Skeletal muscle tissue (tissue), 3 donors: ENCODE measurements at regions not wholly inside any gene's neighbourhood (a gene's known extent, or its start where the extent isn't known, plus 50 kb on each side); places are given as distances from the start of the nearest gene placed in this dataset.

Experiments used
- H3K27ac ChIP-seq: one replicate; pipeline ENCODE4 v1.7.0; 2013; ENCODE audit warnings: mild to moderate bottlenecking, low read depth, low read length, inconsistent platforms
- H3K27me3 ChIP-seq, 3 donors: one replicate each; pipeline ENCODE4 v1.7.0; 2013; ENCODE audit warnings: low read length in 3 of 3; ENCODE audit not compliant: control insufficient read depth in 3 of 3, insufficient read depth in 3 of 3
- H3K36me3 ChIP-seq, 3 donors: one replicate each; pipeline ENCODE4 v1.7.0; 2013; ENCODE audit warnings: low read length in 3 of 3; ENCODE audit not compliant: control insufficient read depth in 3 of 3, insufficient read depth in 3 of 3
- H3K4me1 ChIP-seq, 3 donors: one replicate each; pipeline ENCODE4 v1.7.0; 2013; ENCODE audit warnings: low read length in 3 of 3, mild to moderate bottlenecking in 3 of 3; ENCODE audit not compliant: control insufficient read depth in 3 of 3, insufficient read depth in 3 of 3
- H3K4me3 ChIP-seq, 3 donors: one replicate each; pipeline ENCODE4 v1.7.0; 2013; ENCODE audit warnings: low read length in 3 of 3
- H3K9ac ChIP-seq, 3 donors: one replicate each; pipeline ENCODE4 v1.7.0; 2013; ENCODE audit warnings: low read length in 3 of 3, mild to moderate bottlenecking in 3 of 3, moderate library complexity in 2 of 3, low read depth in 1 of 3
- H3K9me3 ChIP-seq, 3 donors: one replicate each; pipeline ENCODE4 v1.7.0; 2013; ENCODE audit warnings: low read length in 3 of 3; ENCODE audit not compliant: control insufficient read depth in 3 of 3
- donor health status: Osteomylitis.

GRCh38 chr5:91641730-91642350, 258.7 kb upstream of the ARRDC3 start:
- H3K27ac ChIP-seq = no peak overlapping the region
- H3K9me3 ChIP-seq = no peaks in the 10 kb centered on the region
- H3K4me3 ChIP-seq = no peak overlapping the region
- H3K9ac ChIP-seq = no peak overlapping the region
- no peaks in the 10 kb centered on the region for H3K36me3 ChIP-seq
- H3K27me3 ChIP-seq = no peaks in the 10 kb centered on the region
- no peaks in the 10 kb centered on the region for H3K4me1 ChIP-seq

DNA sequence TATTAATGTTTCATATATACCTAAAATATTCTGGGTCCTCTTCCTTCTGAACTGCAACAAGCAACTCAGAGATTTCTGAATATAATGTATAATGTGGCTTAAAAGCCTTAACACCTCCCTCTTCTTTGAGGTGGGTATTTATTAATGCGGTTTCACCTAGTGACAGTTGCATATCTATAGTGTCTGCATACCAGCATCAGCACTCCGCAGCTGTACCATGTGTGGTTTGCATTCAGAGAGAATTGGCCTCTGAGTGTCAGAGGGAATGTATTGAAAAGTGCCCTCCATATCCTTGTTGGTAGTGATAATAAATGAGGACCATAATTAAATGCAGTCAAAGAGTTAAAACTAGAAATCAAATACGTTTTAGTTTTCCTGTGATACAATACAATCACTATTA, 256.6 kb upstream of the ARRDC3 start:
- H3K9me3 ChIP-seq = no peaks in the 10 kb centered on the region
- H3K36me3 ChIP-seq = no peaks in the 10 kb centered on the region
- no peaks in the 10 kb centered on the region for H3K27me3 ChIP-seq
- H3K27ac ChIP-seq = no peak overlapping the region
- H3K4me1 ChIP-seq = no peaks in the 10 kb centered on the region
- no peak overlapping the region for H3K4me3 ChIP-seq
- H3K9ac ChIP-seq = no peak overlapping the region

- Histone ChIP-seq H3K36me3 (no peaks in the 10 kb centered on the region), H3K4me1 (no peaks in the 10 kb centered on the region), H3K9ac (no peak overlapping the region), H3K4me3 (no peak overlapping the region), H3K9me3 (no peaks in the 10 kb centered on the region), H3K27me3 (no peaks in the 10 kb centered on the region), H3K27ac (no peak overlapping the region)
Observed at GRCh38 chr5:91638010-91638409, 254.9 kb upstream of the ARRDC3 start.

DNA sequence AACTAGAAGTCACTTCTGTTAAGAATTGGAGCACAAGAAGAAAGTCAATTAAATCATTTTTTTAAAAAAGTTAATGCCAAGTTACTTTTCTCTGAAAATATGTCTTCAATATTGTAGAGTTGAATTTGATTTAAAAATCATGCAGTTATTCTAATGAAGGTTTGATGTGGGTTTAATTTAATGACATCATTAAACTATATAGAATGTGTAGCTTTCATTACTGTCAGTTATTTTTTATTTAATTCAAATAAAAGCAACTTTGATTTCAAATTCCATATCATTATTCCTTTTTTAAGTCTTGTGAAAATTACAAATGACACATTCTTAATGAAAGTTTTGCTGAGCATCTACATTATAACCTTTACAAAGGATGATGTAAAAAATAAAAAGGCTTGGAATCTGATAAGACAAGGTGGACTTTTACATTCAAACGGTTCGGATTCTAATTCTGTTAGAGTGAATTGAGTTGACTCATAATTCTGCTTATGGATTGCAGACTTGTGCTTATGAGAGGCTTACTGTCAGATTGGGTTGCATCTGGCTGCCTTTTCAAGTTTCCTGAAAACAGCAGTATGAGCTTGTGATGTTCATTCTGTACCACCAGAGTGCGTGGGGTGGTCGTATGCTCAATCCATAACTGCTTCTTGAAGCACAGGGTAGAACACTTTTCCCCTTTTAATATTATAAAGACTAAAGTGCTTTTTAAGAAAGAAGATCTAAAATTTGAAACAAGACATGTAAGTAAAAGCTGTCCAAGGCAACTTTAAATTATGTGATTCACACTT, 253.0 kb upstream of the ARRDC3 start:
- Histone ChIP-seq H3K9me3 (no peaks in the 10 kb centered on the region), H3K36me3 (no peaks in the 10 kb centered on the region), H3K9ac (no peak overlapping the region), H3K4me3 (no peak overlapping the region), H3K4me1 (no peaks in the 10 kb centered on the region), H3K27ac (no peak overlapping the region), H3K27me3 (no peaks in the 10 kb centered on the region)

DNA sequence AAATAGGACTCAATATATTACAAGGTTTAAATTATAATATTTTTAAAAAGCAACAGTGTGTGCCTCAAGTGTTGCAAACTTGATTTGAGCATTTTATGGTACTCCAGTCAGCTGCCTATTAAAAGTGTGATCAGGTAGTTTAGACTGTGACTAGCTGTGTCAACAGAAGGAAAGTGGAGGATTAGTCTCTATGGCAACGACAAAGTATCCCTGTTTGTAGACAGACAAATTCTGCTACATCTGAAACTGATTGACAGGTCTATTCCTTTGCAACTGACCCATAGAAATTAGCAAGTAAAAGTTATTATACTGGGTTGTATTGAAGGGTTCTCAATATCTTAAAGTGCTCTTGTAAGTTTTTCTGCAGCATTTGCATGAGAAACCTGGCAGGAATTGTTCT, 249.8 kb upstream of the ARRDC3 start:
- no peaks in the 10 kb centered on the region for H3K4me1 ChIP-seq
- H3K27me3 ChIP-seq = no peaks in the 10 kb centered on the region
- H3K36me3 ChIP-seq = no peaks in the 10 kb centered on the region
- no peak overlapping the region for H3K27ac ChIP-seq
- H3K9me3 ChIP-seq = no peaks in the 10 kb centered on the region
- no peak overlapping the region for H3K9ac ChIP-seq
- H3K4me3 ChIP-seq = no peak overlapping the region

DNA sequence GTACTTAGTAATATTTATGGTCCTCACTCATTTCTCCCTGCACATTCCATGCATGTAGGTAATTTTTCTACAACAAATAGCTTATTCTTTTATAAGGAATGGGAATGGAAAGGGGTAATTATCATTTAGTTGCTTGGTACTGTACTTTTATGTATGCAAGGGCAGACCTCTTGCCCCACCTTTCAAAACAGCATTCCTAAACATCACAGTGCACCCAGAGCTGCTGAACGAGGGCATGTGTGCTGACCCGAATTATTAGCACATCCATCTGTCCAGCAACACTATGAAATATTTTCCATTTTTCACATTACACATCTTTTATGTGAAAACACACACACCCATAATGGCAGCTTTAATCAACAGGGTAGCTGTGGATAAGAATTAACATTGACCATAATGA, 228.6 kb upstream of the ARRDC3 start:
- Histone ChIP-seq H3K27me3 (no peaks in the 10 kb centered on the region), H3K9me3 (no peaks in the 10 kb centered on the region)

DNA sequence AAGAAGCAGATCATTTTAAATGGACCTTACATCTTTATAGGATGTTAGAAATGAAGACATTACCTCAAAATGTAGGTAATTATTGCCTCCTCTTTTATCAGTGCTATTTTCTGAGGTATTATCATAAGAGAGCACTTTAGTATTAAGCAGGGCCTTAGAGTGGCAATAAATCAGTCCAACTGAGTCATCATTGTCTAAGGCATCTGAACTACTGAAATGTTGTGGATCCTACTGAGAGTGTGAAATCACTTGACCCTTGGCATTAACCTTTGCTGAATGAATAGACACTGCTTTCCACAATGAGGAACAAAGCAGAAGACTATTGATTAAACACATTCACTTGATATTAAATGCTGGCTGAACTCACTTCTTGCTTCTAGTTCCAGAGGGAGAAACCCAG, 224.6 kb upstream of the ARRDC3 start:
- Histone ChIP-seq H3K27ac (no peak overlapping the region), H3K9me3 (no peaks in the 10 kb centered on the region), H3K4me3 (no peak overlapping the region), H3K27me3 (no peaks in the 10 kb centered on the region), H3K9ac (no peak overlapping the region), H3K4me1 (no peaks in the 10 kb centered on the region), H3K36me3 (no peaks in the 10 kb centered on the region)

More for the DNA sequence above, 228.6 kb upstream of the ARRDC3 start:
- H3K9ac ChIP-seq = no peak overlapping the region
- H3K4me3 ChIP-seq = no peak overlapping the region
- no peaks in the 10 kb centered on the region for H3K36me3 ChIP-seq
- no peak overlapping the region for H3K27ac ChIP-seq
- H3K4me1 ChIP-seq = no peaks in the 10 kb centered on the region

- no peak overlapping the region for H3K4me3 ChIP-seq
- no peak overlapping the region for H3K9ac ChIP-seq
- no peaks in the 10 kb centered on the region for H3K4me1 ChIP-seq
- H3K27me3 ChIP-seq = no peaks in the 10 kb centered on the region
- no peaks in the 10 kb centered on the region for H3K36me3 ChIP-seq
- H3K9me3 ChIP-seq = no peaks in the 10 kb centered on the region
- no peak overlapping the region for H3K27ac ChIP-seq
Observed at GRCh38 chr5:91599863-91600262, 216.7 kb upstream of the ARRDC3 start.

DNA sequence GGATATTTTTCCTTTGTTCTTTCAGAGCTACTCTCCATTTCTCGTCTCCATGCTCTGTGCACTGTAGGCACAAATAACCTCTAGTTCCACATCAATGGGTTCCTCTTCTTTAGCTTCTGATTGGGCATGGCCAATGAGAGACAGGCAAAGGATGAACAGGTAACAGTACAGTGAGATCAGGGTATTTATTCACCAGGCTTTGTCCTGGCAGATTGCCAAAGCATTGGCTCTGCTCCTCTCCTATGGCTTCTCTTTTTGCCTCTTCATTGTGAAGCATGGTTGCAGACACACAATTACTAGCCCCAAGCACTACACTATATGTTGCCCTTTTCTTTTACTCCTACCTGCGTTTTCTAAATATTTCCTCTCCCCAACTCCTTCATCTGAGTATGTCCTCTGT, 215.1 kb upstream of the ARRDC3 start:
- Histone ChIP-seq H3K4me1 (no peaks in the 10 kb centered on the region), H3K9ac (no peak overlapping the region), H3K9me3 (peaks cover 0 to 9% (median 0%) of the 10 kb centered on the region in 3 donors), H3K4me3 (no peak overlapping the region), H3K27me3 (no peaks in the 10 kb centered on the region), H3K27ac (no peak overlapping the region), H3K36me3 (no peaks in the 10 kb centered on the region)

DNA sequence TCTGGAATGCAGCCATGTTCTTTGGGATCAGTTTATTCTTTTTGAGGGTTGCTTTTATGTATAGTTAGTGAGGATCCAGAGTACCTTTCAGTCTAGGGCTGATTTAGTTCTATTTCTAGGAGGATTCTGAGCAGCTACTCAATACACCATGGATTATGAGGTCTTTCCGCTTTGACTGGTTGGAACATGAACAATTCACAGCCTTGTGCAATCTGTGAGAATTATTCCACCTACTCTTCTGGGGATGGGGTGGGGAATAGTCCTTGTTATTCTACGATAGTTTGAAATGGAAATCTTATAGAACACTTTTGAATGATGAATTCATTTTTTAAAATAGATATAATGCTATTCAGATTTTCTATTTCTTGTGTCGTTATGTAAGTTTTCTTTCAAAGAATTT, 212.3 kb upstream of the ARRDC3 start:
- Histone ChIP-seq H3K27me3 (no peaks in the 10 kb centered on the region), H3K9me3 (peaks cover 0 to 11% (median 0%) of the 10 kb centered on the region in 3 donors), H3K4me3 (no peak overlapping the region), H3K9ac (no peak overlapping the region), H3K4me1 (no peaks in the 10 kb centered on the region), H3K27ac (no peak overlapping the region), H3K36me3 (no peaks in the 10 kb centered on the region)
